NCI-H187 (cell line): ENCODE measurements at regions not wholly inside any gene's neighbourhood (a gene's known extent, or its start where the extent isn't known, plus 50 kb on each side); places are given as distances from the start of the nearest gene placed in this dataset.
"Not testable (repeated sequence)": the region's sequence is repeated elsewhere in the genome, so short reads cannot be mapped to it uniquely, and the experiment has no call there.

ENCODE experiments used
- DNase-seq, 2 experiments: peaks; one replicate each; lab custom pipeline; 2025; lab: John Stamatoyannopoulos, UW

DNA sequence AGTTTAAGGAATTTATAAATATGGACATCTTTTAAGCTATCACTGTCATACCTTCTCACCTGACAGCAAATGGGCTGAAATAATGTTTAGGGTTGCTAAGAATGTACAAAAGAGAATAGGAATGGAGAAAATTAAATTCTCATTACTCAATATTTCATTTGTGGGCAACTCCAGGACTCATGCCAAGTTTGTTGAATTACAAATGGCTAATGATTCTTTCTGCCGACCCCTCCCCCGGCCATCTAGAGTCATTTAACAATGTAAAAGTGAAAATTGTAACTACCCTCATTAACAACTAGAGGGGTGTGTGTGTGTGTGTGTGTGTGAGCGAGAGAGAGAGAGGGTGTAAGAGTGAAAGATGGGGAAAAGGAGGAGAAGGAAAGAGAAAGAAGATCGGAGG is 708.5 kb upstream of the FAM98A start:
- DNase-seq = no peak

DNA sequence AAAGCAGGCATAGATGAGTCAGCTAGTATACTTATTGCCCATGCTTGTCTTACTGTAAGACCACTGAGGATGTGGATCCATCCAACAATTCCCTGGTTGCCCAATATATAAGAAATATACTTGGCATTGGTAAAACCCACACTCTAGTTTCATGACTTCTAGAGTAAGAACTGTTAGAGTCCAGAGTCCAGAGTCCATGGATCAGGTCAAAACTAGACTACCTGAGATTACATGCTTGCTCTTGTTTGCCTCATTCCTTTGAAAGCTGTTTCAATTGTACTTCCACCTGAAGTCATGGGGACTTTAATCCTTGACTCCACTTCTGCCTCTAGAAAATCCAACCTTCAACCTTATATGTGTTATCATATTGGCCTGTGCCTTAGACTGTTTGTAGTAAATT is 707.6 kb upstream of the FAM98A start:
- no peak for DNase-seq

- DNase-seq = no peak
Observed at GRCh38 chr2:34305587-34305986, 706.5 kb upstream of the FAM98A start.

DNA sequence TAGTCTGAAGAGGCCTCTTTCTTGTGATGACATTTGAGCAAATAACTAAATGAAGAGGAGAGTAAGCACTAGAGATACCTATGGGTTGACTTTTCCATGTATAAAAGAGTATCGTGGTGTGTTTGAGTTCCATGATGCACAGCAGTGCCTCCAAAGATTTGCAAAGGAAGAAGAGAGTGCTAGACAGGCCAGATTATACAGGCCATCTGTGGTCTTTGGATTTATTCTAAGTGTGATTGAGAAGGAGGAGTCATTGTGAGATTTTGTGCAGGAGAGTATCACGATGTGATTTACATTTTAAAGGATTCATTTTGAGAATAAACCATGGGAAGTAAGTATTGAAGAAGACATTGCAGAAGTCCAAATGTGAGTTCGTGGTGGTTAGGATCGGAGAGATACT is 695.9 kb upstream of the FAM98A start:
- DNase-seq = no peak

GRCh38 chr2:34291076-34291475 is 692.0 kb upstream of the FAM98A start:
- DNase-seq = no peak

GRCh38 chr2:34288016-34288415 is 688.9 kb upstream of the FAM98A start:
- DNase-seq = no peak

DNA sequence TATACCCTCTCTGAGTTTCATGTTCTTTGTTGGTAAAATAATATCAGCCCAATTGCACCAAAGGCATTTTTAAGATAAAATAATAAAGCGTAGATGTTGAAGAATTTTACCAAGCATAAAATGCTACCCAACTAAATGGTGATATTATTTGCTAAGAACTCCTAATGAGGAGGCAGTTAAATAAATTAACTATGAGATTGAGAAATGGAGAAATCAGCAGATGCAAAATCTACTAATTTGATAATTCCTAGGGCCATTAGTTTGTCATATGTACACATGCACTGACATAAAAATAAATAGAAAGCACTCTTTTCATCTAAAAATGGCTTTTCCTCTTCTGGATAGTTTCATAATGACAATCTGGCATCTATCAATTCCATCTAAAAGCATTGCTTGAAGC is 681.5 kb upstream of the FAM98A start:
- no peak for DNase-seq

DNA sequence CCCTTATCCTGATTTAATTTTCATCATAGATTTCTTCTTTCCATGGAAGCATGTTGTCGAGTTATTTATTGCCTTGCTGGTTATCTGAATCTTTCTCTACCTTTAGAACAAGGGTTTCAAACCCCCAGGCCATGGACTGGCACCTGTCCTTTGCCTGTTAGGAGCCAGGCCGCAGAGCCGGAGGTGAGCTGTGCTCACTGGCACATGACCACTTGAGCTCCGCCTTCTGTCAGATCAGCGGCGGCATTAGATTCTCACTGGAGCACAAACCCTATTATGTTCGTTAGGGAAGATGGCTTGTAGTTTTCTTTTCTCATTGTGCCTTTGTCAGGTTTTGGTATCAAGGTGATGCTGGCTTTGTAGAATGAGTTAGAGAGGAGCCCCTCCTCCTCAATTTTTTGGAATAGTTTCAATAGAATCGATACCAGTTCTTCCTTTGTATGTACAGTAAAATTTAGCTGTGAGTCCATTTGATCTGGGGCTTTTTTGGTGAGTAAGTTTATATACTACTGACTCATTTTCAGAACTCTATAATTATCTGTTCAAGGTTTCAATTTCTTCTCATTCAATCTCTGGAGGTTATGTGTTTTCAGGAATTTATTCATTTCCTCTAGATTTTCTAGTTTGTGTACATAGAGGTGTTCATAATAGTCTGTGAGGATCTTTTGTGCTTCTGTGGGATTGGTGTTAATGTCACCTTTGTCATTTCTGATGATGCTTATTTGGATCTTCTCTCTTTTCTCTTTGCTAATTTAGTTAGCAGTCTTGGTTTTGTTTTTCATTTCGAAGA is 668.0 kb upstream of the FAM98A start:
- no peak for DNase-seq

GRCh38 chr2:34261701-34262100 is 662.6 kb upstream of the FAM98A start:
- no peak for DNase-seq

DNA sequence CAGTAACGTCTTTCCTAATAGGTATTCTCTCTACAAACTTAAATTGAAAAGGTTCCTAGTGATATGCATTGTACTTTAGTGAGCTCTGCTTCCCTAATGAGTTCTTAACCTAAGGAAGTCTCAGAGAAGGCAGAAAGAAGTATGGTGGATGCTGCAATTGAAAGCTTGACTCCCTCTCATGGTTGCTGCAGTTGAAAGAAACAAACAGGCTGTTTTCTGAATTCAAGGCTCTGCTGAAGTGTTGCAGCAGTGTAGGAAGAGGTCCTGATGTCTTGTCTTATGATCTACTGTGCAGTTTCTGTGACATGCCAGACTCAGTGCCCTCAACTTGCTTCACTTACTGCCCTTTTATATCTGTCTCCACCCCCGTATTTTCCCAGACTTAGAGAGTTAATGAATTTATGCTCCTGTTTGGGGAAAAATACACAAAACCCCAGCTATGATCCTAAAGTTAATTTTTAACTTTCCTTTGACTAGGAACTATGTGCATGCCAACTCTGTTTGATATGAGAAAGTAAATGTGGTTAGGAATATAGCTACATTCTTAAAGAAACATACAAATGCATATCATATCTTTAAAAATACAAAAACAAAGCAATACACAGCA is 655.3 kb upstream of the FAM98A start:
- DNase-seq = no peak

DNA sequence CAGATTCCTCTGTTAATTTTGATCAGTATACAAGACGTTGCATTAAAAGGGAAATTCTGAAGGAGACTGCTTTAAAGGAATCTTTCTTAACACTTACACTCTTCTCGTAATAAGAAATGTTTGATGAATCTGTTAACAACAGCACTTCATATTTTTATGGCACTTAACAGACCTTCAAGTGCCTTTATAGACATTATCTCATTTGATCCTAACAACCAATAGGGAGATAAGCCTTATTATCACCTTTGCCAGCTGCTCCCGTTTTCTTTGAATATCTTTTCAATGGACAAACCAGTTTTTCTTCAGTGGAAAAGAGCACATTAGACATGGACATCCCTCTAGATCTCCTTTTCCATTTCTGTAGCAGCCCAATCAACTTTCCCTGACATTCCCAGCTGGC is 653.0 kb upstream of the FAM98A start:
- DNase-seq = no peak

GRCh38 chr2:34251578-34251977 is 652.5 kb upstream of the FAM98A start:
- no peak for DNase-seq

DNA sequence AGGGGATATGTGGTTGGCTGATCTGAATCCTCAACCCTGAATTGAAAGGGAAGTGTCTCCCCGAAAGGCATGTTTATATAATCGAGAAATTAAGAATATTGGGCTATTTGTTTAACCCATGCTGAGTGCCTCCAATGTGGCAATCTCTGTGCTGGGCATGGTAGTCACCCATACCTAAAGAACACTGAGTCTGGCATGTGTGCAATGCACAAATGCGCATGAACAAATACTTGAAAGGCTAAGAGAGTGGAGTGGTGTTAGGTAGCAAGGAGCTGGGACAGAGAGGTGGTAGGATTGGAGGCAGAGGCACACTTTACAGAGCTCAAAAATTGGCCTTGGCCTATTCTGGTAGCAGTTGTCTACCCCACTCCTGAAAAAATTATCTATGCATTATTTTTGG is 645.1 kb upstream of the FAM98A start:
- DNase-seq = no peak

DNA sequence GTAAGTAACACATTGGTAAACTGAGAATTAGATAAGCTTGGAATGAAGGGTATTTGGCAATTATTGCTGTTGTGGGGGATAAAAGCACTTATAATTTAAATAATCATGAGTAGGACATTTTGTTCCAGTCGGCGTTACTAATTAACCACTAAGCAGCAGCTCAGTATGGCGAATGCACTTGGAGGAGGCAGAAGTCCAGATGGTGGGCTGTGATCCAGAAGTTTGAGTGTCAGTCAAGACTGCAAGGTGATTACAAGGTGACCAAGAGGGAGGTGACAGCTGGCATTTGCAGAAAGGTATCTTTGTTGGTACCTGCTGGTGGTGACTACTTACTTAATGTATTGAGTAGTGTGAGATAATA is 643.6 kb upstream of the FAM98A start:
- DNase-seq = no peak

GRCh38 chr2:34241905-34242762 is 643.0 kb upstream of the FAM98A start:
- DNase-seq = no peak

DNA sequence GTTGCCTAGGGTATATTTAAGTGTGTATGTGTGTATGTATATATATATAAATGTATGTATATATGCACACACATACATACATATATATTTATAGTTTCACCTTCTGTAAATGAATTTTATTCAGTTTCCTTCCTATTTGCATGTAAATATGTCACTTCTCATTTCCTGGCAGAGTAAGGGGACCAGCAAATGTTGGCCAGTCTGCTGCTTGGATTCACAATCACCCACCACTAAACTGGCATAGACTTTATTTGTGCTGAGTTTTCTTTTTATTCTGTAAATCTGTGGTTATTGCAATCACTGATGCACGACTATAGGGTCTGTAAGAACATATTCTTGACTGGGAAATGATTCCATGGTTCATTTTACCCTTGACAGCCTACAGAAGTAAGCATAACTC is 640.4 kb upstream of the FAM98A start:
- DNase-seq = no peak

- DNase-seq = no peak
Observed at GRCh38 chr2:34234823-34235222, 635.7 kb upstream of the FAM98A start.

DNA sequence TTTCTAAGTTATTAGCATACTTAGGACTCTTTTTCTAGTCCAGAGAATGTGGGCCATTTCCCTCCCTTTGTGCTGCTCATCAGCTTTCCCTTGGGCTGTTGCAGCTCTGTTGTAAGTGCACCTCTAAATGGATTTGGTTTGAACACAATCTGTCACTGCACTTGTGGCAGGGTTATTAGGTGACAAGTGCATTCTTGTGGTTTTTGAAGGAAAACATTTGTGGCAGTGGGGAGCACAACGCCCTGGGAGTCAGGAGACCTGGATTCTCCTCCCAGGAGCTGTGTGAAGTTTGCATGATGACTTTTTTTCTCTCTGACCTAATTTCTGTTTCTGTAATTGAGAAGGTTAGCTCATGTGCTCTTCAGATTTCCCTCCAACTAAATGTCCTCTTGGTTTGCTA is 630.9 kb upstream of the FAM98A start:
- DNase-seq = no peak

GRCh38 chr2:34215174-34215573 is 616.1 kb upstream of the FAM98A start:
- no peak for DNase-seq

GRCh38 chr2:34210382-34210781 is 611.3 kb upstream of the FAM98A start:
- DNase-seq = not testable (repeated sequence)

- no peak for DNase-seq
Observed at GRCh38 chr2:34204560-34204959, 605.5 kb upstream of the FAM98A start.

- DNase-seq = no peak
Observed at GRCh38 chr2:34201099-34201498, 602.0 kb upstream of the FAM98A start.

DNA sequence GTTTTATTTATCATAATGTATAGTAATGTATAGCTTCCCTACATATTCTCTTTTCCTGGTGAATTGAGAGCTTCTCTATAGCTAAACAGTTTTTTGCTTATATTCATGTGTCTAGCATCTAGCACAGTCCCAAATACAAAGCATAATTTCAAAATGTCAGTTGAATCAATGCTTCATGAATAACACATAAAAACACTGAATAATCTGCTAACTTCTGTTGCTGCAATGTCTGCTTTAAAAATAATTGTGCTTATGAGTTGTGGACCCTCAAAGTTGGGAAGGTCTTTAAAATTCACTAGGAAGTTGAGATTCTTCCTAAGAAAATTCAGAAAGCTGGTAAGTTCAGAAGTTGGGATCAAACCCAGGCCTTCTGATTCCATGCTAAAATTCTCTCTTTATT is 600.9 kb upstream of the FAM98A start:
- no peak for DNase-seq
